ENCODE measurements at regions not wholly inside any gene's neighbourhood (a gene's known extent, or its start where the extent isn't known, plus 50 kb on each side); places are given as distances from the start of the nearest gene placed in this dataset.

GRCh38 chr5:20515606-20516005, 527.6 kb upstream of the CDH18 start:
- intact Hi-C loops (cut with DNase I; ENCODE audit: low total_unique reads), result no loop called here
- 91 to 95% (median 93%) methylated on average over 4 of the region's 4 CpGs for WGBS, 5 donors
- no peaks in the 10 kb centered on the region for H3K27me3 ChIP-seq
- H3K4me3 ChIP-seq, result no peak overlapping the region
- no peaks in the 10 kb centered on the region for H3K36me3 ChIP-seq
- no peak overlapping the region for H3K27ac ChIP-seq
- no peak for TF ChIP-seq EP300 (IDR thresholded peaks at IDR 0.05)
- no peak for TF ChIP-seq POLR2AphosphoS5 (IDR thresholded peaks at IDR 0.05)
- TF ChIP-seq POLR2A (IDR thresholded peaks at IDR 0.05), result no peak
- TF ChIP-seq CTCF (IDR thresholded peaks at IDR 0.05), result no peak
- H3K4me1 ChIP-seq, result no peaks in the 10 kb centered on the region
- no peaks in the 10 kb centered on the region for H3K9me3 ChIP-seq
- no peak for DNase-seq

- Histone ChIP-seq H3K4me1 (no peaks in the 10 kb centered on the region), H3K27me3 (no peaks in the 10 kb centered on the region), H3K27ac (no peak overlapping the region), H3K36me3 (no peaks in the 10 kb centered on the region), H3K4me3 (no peak overlapping the region), H3K9me3 (no peaks in the 10 kb centered on the region)
- intact Hi-C loops (cut with DNase I; ENCODE audit: low total_unique reads), result no loop called here
- no peak for TF ChIP-seq POLR2A (IDR thresholded peaks at IDR 0.05)
- TF ChIP-seq CTCF (IDR thresholded peaks at IDR 0.05), result no peak
- TF ChIP-seq EP300 (IDR thresholded peaks at IDR 0.05), result no peak
- TF ChIP-seq POLR2AphosphoS5 (IDR thresholded peaks at IDR 0.05), result no peak
- DNase-seq, result no peak
- WGBS, 5 donors, result 66 to 71% (median 70%) methylated on average over 4 of the region's 4 CpGs
These were observed 526.1 kb upstream of the CDH18 start for GRCh38 chr5:20514145-20514544.

GRCh38 chr5:20500546-20500945, 512.5 kb upstream of the CDH18 start:
- Histone ChIP-seq H3K4me1 (no peaks in the 10 kb centered on the region), H3K9me3 (no peaks in the 10 kb centered on the region), H3K27ac (no peak overlapping the region), H3K36me3 (no peaks in the 10 kb centered on the region), H3K4me3 (no peak overlapping the region), H3K27me3 (no peaks in the 10 kb centered on the region)
- WGBS, 5 donors, result 65 to 72% (median 69%) methylated on average over 2 of the region's 2 CpGs
- intact Hi-C loops (cut with DNase I; ENCODE audit: low total_unique reads), result no loop called here
- DNase-seq, result no peak
- TF ChIP-seq CTCF (IDR thresholded peaks at IDR 0.05) (no peak), POLR2A (IDR thresholded peaks at IDR 0.05) (no peak), POLR2AphosphoS5 (IDR thresholded peaks at IDR 0.05) (no peak), EP300 (IDR thresholded peaks at IDR 0.05) (no peak)

- no peaks in the 10 kb centered on the region for H3K9me3 ChIP-seq
- DNase-seq, result no peak
- no peaks in the 10 kb centered on the region for H3K4me1 ChIP-seq
- no peaks in the 10 kb centered on the region for H3K27me3 ChIP-seq
- no peaks in the 10 kb centered on the region for H3K36me3 ChIP-seq
- intact Hi-C loops (cut with DNase I; ENCODE audit: low total_unique reads), result no loop called here
- 75 to 84% (median 78%) methylated on average over 3 of the region's 3 CpGs for WGBS, 5 donors
- no peak overlapping the region for H3K4me3 ChIP-seq
- TF ChIP-seq CTCF (IDR thresholded peaks at IDR 0.05) (no peak), POLR2AphosphoS5 (IDR thresholded peaks at IDR 0.05) (no peak), EP300 (IDR thresholded peaks at IDR 0.05) (no peak), POLR2A (IDR thresholded peaks at IDR 0.05) (no peak)
- no peak overlapping the region for H3K27ac ChIP-seq
These were observed 510.9 kb upstream of the CDH18 start for GRCh38 chr5:20498926-20499325.

Measured in stomach (tissue), 8 donors.